Mucosa of descending colon (tissue), 3 donors: ENCODE measurements at regions not wholly inside any gene's neighbourhood (a gene's known extent, or its start where the extent isn't known, plus 50 kb on each side); places are given as distances from the start of the nearest gene placed in this dataset.

Source experiments
- ATAC-seq: fragments of 200-7000 bp; cut with Tn5 transposase; one replicate; pipeline ENCODE4 v1.9.1; 2020; ENCODE audit warnings: mild to moderate bottlenecking, moderate library complexity
- DNase-seq, 3 donors: peaks; one replicate each; pipeline ENCODE4 v3.0.0-alpha.2; 2020
- H3K36me3 ChIP-seq: fragments of 200-600 bp; one replicate; pipeline ENCODE4 v1.8.0; 2021; ENCODE audit warnings: low read depth, mild to moderate bottlenecking
- H3K4me1 ChIP-seq: fragments of 200-600 bp; one replicate; pipeline ENCODE4 v1.8.0; 2021; ENCODE audit warnings: low read depth, mild to moderate bottlenecking
- H3K4me3 ChIP-seq: fragments of 200-600 bp; one replicate; pipeline ENCODE4 v1.8.0; 2021; ENCODE audit warnings: mild to moderate bottlenecking
- H3K9me3 ChIP-seq: fragments of 200-600 bp; one replicate; pipeline ENCODE4 v1.8.0; 2021; ENCODE audit warnings: mild to moderate bottlenecking
- intact Hi-C, 2 donors: fragments of 100-400 bp; cut with DNase I in 1 of 2; cut with micrococcal nuclease in 1 of 2; formaldehyde crosslinking; loops; one replicate each; pipeline versions ENCODE4 v1.11.0 to v1.11.1; 2022; cut with DNase I, micrococcal nuclease
- TF ChIP-seq, protein P1 (sequence below): fragments of 200-600 bp; IDR thresholded peaks from one replicate; pipeline ENCODE4 v1.8.0; 2022; ENCODE audit warnings: antibody characterized with exemption, mild to moderate bottlenecking
- donor health status: DM: no; HTN: no; CAD: no; lungs with moderate emphysema.
- donor health status: DM: no; HTN: no; CAD: no.
- donor health status: DM: no; HTN: yes; CAD: no.

DNA sequence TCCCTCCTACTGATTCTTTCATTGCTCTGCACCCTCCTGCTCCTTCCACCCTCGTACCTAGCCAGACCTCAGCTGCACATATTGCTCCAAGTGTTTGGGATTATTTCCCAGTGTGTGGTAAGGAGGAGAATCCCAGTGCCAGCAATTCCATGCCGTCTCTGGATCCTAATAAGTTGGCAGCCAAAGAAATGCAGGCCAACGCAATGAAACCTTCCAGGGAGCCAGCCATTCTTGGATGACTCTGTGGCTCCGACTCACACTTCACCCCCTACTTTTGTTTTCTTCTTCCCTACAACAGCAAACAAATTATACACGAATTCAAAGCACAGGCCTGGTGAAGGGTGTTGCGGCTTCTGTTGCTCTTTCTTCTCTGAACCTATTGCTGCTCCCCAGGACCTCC is 82.5 kb upstream of the SLC1A3 start:
- ATAC-seq, result no peak
- intact Hi-C loops, result no loop called here
- H3K4me1 ChIP-seq, result no peaks in the 10 kb centered on the region

DNA sequence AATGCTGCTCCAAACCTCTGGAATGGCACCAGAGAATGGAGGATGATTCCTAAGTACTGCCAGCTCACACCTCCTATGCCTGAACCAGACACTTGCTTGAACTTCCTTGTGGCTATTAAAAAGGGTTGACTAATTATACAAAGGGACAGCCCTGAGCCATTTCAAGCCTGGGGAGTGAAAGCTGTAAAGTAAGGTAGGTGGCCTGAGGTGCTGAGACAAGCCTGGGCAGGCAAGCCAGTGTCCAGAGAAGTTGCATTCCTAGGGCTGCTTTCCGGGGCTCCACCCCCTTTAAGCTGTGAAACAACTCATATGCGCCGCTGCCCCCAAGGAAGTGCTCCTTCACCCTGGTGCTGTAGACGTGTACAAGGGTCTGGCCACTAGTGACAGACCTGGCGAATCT is 79.9 kb upstream of the SLC1A3 start:
- TF ChIP-seq, protein P1, sequence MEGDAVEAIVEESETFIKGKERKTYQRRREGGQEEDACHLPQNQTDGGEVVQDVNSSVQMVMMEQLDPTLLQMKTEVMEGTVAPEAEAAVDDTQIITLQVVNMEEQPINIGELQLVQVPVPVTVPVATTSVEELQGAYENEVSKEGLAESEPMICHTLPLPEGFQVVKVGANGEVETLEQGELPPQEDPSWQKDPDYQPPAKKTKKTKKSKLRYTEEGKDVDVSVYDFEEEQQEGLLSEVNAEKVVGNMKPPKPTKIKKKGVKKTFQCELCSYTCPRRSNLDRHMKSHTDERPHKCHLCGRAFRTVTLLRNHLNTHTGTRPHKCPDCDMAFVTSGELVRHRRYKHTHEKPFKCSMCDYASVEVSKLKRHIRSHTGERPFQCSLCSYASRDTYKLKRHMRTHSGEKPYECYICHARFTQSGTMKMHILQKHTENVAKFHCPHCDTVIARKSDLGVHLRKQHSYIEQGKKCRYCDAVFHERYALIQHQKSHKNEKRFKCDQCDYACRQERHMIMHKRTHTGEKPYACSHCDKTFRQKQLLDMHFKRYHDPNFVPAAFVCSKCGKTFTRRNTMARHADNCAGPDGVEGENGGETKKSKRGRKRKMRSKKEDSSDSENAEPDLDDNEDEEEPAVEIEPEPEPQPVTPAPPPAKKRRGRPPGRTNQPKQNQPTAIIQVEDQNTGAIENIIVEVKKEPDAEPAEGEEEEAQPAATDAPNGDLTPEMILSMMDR, result no peak
- Histone ChIP-seq H3K4me3 (no peak overlapping the region), H3K4me1 (no peaks in the 10 kb centered on the region), H3K36me3 (no peaks in the 10 kb centered on the region), H3K9me3 (no peaks in the 10 kb centered on the region)
- DNase-seq (no peak), ATAC-seq (no peak)
- intact Hi-C loops, result no loop called here

More for the DNA sequence above, 82.5 kb upstream of the SLC1A3 start:
- no peaks in the 10 kb centered on the region for H3K9me3 ChIP-seq
- no peak for DNase-seq
- no peaks in the 10 kb centered on the region for H3K36me3 ChIP-seq
- H3K4me3 ChIP-seq, result no peak overlapping the region
- TF ChIP-seq, protein P1, result no peak

DNA sequence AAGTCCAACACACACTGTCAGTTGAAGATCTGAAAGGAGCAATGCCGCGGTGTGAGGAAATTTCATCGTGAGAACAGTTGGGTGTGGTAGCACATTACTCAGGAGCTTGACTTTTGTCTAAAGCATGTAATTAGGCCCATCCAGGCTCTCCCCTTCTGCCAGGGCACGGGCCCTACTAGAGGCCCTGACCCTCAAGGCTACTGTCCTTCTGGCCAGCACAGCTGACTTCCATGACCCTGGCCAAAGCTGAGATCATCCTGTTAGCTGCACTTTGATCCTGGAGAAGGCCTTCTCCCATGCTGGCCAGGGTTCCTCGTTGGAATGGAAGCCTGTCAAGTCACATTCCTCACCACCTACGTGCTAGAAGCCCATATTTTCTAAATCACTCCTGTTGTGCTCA is 77.8 kb upstream of the SLC1A3 start:
- intact Hi-C loops, result no loop called here
- no peaks in the 10 kb centered on the region for H3K9me3 ChIP-seq
- TF ChIP-seq, protein P1, result no peak
- ATAC-seq (no peak), DNase-seq (no peak)
- no peak overlapping the region for H3K4me3 ChIP-seq
- H3K4me1 ChIP-seq, result no peaks in the 10 kb centered on the region
- H3K36me3 ChIP-seq, result no peaks in the 10 kb centered on the region

DNA sequence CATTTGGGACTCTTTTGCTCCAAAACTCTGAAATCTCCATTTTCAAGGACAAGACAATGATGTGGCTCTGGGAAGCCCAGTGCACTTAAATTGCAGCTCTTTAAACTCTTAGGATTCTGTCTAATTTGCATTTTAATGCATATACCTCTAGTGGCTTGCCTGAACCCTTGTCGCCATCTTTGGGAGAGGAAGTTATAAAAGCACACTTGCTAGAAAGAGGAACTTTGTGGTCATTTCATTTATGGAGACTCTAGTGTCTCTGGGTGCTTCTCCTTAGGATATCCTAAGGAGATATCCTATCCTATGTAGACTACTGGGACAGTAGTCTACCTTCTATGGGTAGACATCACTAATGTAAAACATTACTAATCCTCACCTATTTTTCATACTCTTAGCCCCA is 77.3 kb upstream of the SLC1A3 start:
- DNase-seq, result no peak
- no peak for ATAC-seq
- Histone ChIP-seq H3K9me3 (no peaks in the 10 kb centered on the region), H3K4me1 (no peaks in the 10 kb centered on the region), H3K36me3 (no peaks in the 10 kb centered on the region), H3K4me3 (no peak overlapping the region)
- intact Hi-C loops, result no loop called here
- TF ChIP-seq, protein P1, result no peak

DNA sequence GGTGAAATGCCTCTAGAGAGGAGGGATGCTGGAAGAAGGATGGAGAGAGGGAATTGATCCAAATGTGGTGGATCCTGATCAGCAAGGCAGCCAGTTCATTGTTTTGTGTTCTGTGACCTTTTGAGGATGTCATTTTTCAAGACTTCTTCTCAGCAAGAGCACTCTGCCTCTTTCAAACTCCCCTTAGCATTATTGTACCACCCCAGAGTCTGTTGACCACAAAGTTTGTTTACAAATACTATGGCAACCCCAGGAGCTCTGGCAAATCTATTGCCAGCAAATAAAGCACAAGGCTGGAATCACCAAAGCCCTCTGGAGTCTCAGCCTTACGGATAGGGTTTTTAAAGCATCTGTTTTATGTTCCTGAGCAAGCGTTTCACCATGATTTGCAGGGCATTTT is 76.2 kb upstream of the SLC1A3 start:
- ATAC-seq (no peak), DNase-seq (no peak)
- no peaks in the 10 kb centered on the region for H3K36me3 ChIP-seq
- H3K4me3 ChIP-seq, result no peak overlapping the region
- no peaks in the 10 kb centered on the region for H3K9me3 ChIP-seq
- TF ChIP-seq, protein P1, result no peak
- intact Hi-C loops, result no loop called here
- H3K4me1 ChIP-seq, result no peaks in the 10 kb centered on the region

DNA sequence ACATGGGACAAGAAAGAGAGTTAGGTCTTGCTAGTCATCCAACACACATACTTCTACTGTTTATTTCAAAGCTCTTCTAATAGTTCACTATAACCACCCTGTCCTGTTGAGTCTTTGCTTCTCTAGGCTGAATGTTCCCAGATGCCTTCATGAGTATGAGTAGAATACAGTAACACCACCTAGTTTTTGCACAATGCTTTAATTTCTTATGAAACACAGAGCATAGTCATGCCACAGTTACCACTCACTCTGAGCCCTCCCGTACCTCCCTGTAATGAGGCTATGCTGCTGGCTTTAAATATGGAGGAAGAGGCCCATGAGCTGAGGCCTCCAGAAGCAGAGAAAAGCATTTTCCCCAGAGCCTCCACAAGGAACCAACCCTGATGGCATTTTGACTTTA is 75.0 kb upstream of the SLC1A3 start:
- intact Hi-C loops, result no loop called here
- H3K36me3 ChIP-seq, result no peaks in the 10 kb centered on the region
- DNase-seq, result no peak
- TF ChIP-seq, protein P1, result no peak
- no peak overlapping the region for H3K4me3 ChIP-seq
- H3K9me3 ChIP-seq, result no peaks in the 10 kb centered on the region
- no peak for ATAC-seq
- H3K4me1 ChIP-seq, result no peaks in the 10 kb centered on the region
